ENCODE measurements at regions not wholly inside any gene's neighbourhood (a gene's known extent, or its start where the extent isn't known, plus 50 kb on each side); places are given as distances from the start of the nearest gene placed in this dataset.

DNA sequence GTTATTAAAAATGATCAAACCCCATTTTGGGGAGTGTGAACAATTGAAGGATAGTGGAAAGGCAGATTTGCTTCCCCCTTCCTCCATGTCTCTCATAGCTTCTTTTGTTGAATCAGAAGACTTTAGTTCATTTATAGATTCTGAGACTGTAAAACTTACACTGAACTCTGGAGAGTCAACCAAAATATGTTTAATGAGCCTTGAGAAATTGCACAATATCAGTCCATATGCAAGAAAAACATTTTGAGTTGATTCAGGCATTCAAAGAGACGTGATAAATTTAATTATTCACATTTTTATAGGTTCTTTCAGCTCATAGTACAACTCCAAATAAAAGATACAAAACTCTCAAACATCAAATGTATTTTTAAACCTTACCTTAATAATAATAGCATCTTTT is 354.4 kb upstream of the SPRED2 start:
- Histone ChIP-seq H3K27me3 (ENCODE audit: control insufficient read depth, insufficient read depth, low read length) (no peaks in the 10 kb centered on the region), H3K4me1 (ENCODE audit: control insufficient read depth, insufficient read depth, low read length, poor library complexity, severe bottlenecking) (no peaks in the 10 kb centered on the region), H3K36me3 (ENCODE audit: control insufficient read depth, insufficient read depth, low read length) (no peaks in the 10 kb centered on the region), H3K27ac (ENCODE audit: insufficient read depth, low read length, poor library complexity, severe bottlenecking) (no peak overlapping the region), H3K4me3 (ENCODE audit: low read depth, low read length) (no peak overlapping the region), H3K9me3 (ENCODE audit: control insufficient read depth in 2 of 2, low read length in 2 of 2) (no peaks in the 10 kb centered on the region)
- no peak overlapping the region for H3K4me3 Mint-ChIP-seq
- H3K27ac Mint-ChIP-seq: no peak overlapping the region
- H3K9me3 Mint-ChIP-seq: peaks cover 0 to 7% (median 0%) of the 10 kb centered on the region in 7 donors
- ATAC-seq (ENCODE audit: low read depth in 2 of 2) (no peak), DNase-seq (no peak)
- no peaks in the 10 kb centered on the region for H3K4me1 Mint-ChIP-seq
- no peaks in the 10 kb centered on the region for H3K36me3 Mint-ChIP-seq
- H3K27me3 Mint-ChIP-seq: peaks cover 4% of the 10 kb centered on the region

GRCh38 chr2:65786007-65786717 is 353.8 kb upstream of the SPRED2 start:
- ATAC-seq (ENCODE audit: low read depth in 2 of 2): no peak
- no peak for DNase-seq
- Mint-ChIP-seq H3K36me3 (no peaks in the 10 kb centered on the region), H3K9me3 (peaks cover 0 to 7% (median 0%) of the 10 kb centered on the region in 7 donors), H3K27ac (no peak overlapping the region), H3K4me3 (no peak overlapping the region), H3K27me3 (peaks cover 4% of the 10 kb centered on the region), H3K4me1 (no peaks in the 10 kb centered on the region)
- Histone ChIP-seq H3K27me3 (ENCODE audit: control insufficient read depth, insufficient read depth, low read length) (no peaks in the 10 kb centered on the region), H3K27ac (ENCODE audit: insufficient read depth, low read length, poor library complexity, severe bottlenecking) (no peak overlapping the region), H3K4me1 (ENCODE audit: control insufficient read depth, insufficient read depth, low read length, poor library complexity, severe bottlenecking) (no peaks in the 10 kb centered on the region), H3K4me3 (ENCODE audit: low read depth, low read length) (no peak overlapping the region), H3K36me3 (ENCODE audit: control insufficient read depth, insufficient read depth, low read length) (no peaks in the 10 kb centered on the region), H3K9me3 (ENCODE audit: control insufficient read depth in 2 of 2, low read length in 2 of 2) (no peaks in the 10 kb centered on the region)

DNA sequence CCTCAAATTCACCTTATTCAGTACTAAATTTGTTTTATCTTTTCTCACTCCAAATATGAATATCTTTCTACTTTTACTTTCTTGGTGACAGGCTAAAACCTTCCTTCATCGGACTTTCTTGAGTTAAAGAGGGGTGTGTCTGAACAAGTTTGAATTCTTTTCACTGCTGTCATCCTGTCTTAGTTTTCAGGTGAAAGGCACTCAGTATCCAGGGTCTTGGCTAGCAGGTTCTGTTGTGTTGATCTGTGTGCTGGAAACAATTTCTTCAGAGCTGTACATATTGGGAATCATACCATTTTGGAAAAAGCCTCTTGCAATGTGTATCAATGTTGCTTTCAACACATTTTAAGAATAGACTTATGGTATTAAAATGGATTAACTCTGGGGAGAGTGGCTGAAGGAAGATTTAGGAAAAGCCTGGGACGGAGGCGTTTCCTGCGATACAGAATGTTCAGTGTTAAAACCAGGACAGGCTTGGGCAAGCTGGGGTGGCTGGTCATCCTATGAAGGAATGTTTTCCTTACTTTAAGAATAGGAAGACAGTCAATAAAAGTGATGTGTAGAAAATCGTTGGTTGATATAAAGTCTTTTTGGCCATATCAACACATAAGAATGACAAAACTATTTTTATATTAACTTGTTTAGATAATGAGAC is 350.7 kb upstream of the SPRED2 start:
- no peaks in the 10 kb centered on the region for H3K36me3 Mint-ChIP-seq
- Histone ChIP-seq H3K36me3 (ENCODE audit: control insufficient read depth, insufficient read depth, low read length) (no peaks in the 10 kb centered on the region), H3K4me3 (ENCODE audit: low read depth, low read length) (no peak overlapping the region), H3K27ac (ENCODE audit: insufficient read depth, low read length, poor library complexity, severe bottlenecking) (no peak overlapping the region), H3K27me3 (ENCODE audit: control insufficient read depth, insufficient read depth, low read length) (no peaks in the 10 kb centered on the region), H3K4me1 (ENCODE audit: control insufficient read depth, insufficient read depth, low read length, poor library complexity, severe bottlenecking) (no peaks in the 10 kb centered on the region), H3K9me3 (ENCODE audit: control insufficient read depth in 2 of 2, low read length in 2 of 2) (no peaks in the 10 kb centered on the region)
- H3K27ac Mint-ChIP-seq: no peak overlapping the region
- ATAC-seq (ENCODE audit: low read depth in 2 of 2) (no peak), DNase-seq (no peak)
- peaks cover 0 to 5% (median 3%) of the 10 kb centered on the region in 7 donors for H3K9me3 Mint-ChIP-seq
- peaks cover 4% of the 10 kb centered on the region for H3K27me3 Mint-ChIP-seq
- H3K4me1 Mint-ChIP-seq: no peaks in the 10 kb centered on the region
- H3K4me3 Mint-ChIP-seq: no peak overlapping the region

GRCh38 chr2:65782186-65782585 is 349.8 kb upstream of the SPRED2 start:
- H3K4me1 ChIP-seq (ENCODE audit: control insufficient read depth, insufficient read depth, low read length, poor library complexity, severe bottlenecking): no peaks in the 10 kb centered on the region
- Mint-ChIP-seq H3K4me1 (no peaks in the 10 kb centered on the region), H3K27me3 (no peaks in the 10 kb centered on the region), H3K9me3 (peaks cover 0 to 4% (median 2%) of the 10 kb centered on the region in 7 donors), H3K27ac (no peak overlapping the region), H3K36me3 (no peaks in the 10 kb centered on the region), H3K4me3 (no peak overlapping the region)
- no peak for ATAC-seq (ENCODE audit: low read depth in 2 of 2)
- no peaks in the 10 kb centered on the region for H3K9me3 ChIP-seq (ENCODE audit: control insufficient read depth in 2 of 2, low read length in 2 of 2)
- no peak overlapping the region for H3K27ac ChIP-seq (ENCODE audit: insufficient read depth, low read length, poor library complexity, severe bottlenecking)
- DNase-seq: no peak
- no peaks in the 10 kb centered on the region for H3K36me3 ChIP-seq (ENCODE audit: control insufficient read depth, insufficient read depth, low read length)
- H3K4me3 ChIP-seq (ENCODE audit: low read depth, low read length): no peak overlapping the region
- H3K27me3 ChIP-seq (ENCODE audit: control insufficient read depth, insufficient read depth, low read length): no peaks in the 10 kb centered on the region

DNA sequence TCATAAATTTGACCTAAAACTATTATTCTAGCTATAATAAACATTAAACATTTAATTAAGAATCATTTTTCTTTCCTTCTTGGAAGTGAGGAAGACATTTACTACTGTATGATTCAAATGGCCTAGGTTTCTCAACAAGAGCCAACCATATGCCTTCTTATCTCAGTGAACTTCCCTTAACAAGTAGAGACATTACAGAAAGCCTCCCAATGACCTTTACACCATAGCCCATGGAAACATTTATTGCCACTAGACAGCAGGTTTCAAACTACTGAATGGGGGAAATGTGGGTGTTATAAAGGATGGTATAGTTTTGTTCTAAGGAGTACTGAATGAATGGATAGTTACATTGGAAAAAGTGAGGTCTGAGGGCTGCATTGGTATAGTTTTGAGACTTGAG is 349.4 kb upstream of the SPRED2 start:
- Mint-ChIP-seq H3K27me3 (no peaks in the 10 kb centered on the region), H3K36me3 (no peaks in the 10 kb centered on the region), H3K4me3 (no peak overlapping the region), H3K4me1 (no peaks in the 10 kb centered on the region), H3K27ac (no peak overlapping the region), H3K9me3 (peaks cover 0 to 4% (median 2%) of the 10 kb centered on the region in 7 donors)
- Histone ChIP-seq H3K9me3 (ENCODE audit: control insufficient read depth in 2 of 2, low read length in 2 of 2) (no peaks in the 10 kb centered on the region), H3K27ac (ENCODE audit: insufficient read depth, low read length, poor library complexity, severe bottlenecking) (no peak overlapping the region), H3K36me3 (ENCODE audit: control insufficient read depth, insufficient read depth, low read length) (no peaks in the 10 kb centered on the region), H3K4me3 (ENCODE audit: low read depth, low read length) (no peak overlapping the region), H3K4me1 (ENCODE audit: control insufficient read depth, insufficient read depth, low read length, poor library complexity, severe bottlenecking) (no peaks in the 10 kb centered on the region), H3K27me3 (ENCODE audit: control insufficient read depth, insufficient read depth, low read length) (no peaks in the 10 kb centered on the region)
- DNase-seq (no peak), ATAC-seq (ENCODE audit: low read depth in 2 of 2) (no peak)

- Mint-ChIP-seq H3K9me3 (peaks cover 0 to 4% (median 0%) of the 10 kb centered on the region in 7 donors), H3K36me3 (no peaks in the 10 kb centered on the region), H3K4me3 (no peak overlapping the region), H3K4me1 (no peaks in the 10 kb centered on the region), H3K27ac (no peak overlapping the region), H3K27me3 (no peaks in the 10 kb centered on the region)
- H3K4me1 ChIP-seq (ENCODE audit: control insufficient read depth, insufficient read depth, low read length, poor library complexity, severe bottlenecking): no peaks in the 10 kb centered on the region
- no peaks in the 10 kb centered on the region for H3K36me3 ChIP-seq (ENCODE audit: control insufficient read depth, insufficient read depth, low read length)
- H3K9me3 ChIP-seq (ENCODE audit: control insufficient read depth in 2 of 2, low read length in 2 of 2): no peaks in the 10 kb centered on the region
- no peak overlapping the region for H3K27ac ChIP-seq (ENCODE audit: insufficient read depth, low read length, poor library complexity, severe bottlenecking)
- DNase-seq (no peak), ATAC-seq (ENCODE audit: low read depth in 2 of 2) (no peak)
- no peak overlapping the region for H3K4me3 ChIP-seq (ENCODE audit: low read depth, low read length)
- H3K27me3 ChIP-seq (ENCODE audit: control insufficient read depth, insufficient read depth, low read length): no peaks in the 10 kb centered on the region
Measured at GRCh38 chr2:65779021-65779420, 346.6 kb upstream of the SPRED2 start.

GRCh38 chr2:65778137-65778536 is 345.7 kb upstream of the SPRED2 start:
- DNase-seq (no peak), ATAC-seq (ENCODE audit: low read depth in 2 of 2) (no peak)
- Histone ChIP-seq H3K27ac (ENCODE audit: insufficient read depth, low read length, poor library complexity, severe bottlenecking) (no peak overlapping the region), H3K9me3 (ENCODE audit: control insufficient read depth in 2 of 2, low read length in 2 of 2) (no peaks in the 10 kb centered on the region), H3K4me3 (ENCODE audit: low read depth, low read length) (no peak overlapping the region), H3K36me3 (ENCODE audit: control insufficient read depth, insufficient read depth, low read length) (no peaks in the 10 kb centered on the region), H3K27me3 (ENCODE audit: control insufficient read depth, insufficient read depth, low read length) (no peaks in the 10 kb centered on the region), H3K4me1 (ENCODE audit: control insufficient read depth, insufficient read depth, low read length, poor library complexity, severe bottlenecking) (no peaks in the 10 kb centered on the region)
- no peak overlapping the region for H3K4me3 Mint-ChIP-seq
- peaks cover 0 to 4% (median 0%) of the 10 kb centered on the region in 7 donors for H3K9me3 Mint-ChIP-seq
- no peak overlapping the region for H3K27ac Mint-ChIP-seq
- H3K27me3 Mint-ChIP-seq: no peaks in the 10 kb centered on the region
- no peaks in the 10 kb centered on the region for H3K36me3 Mint-ChIP-seq
- no peaks in the 10 kb centered on the region for H3K4me1 Mint-ChIP-seq

DNA sequence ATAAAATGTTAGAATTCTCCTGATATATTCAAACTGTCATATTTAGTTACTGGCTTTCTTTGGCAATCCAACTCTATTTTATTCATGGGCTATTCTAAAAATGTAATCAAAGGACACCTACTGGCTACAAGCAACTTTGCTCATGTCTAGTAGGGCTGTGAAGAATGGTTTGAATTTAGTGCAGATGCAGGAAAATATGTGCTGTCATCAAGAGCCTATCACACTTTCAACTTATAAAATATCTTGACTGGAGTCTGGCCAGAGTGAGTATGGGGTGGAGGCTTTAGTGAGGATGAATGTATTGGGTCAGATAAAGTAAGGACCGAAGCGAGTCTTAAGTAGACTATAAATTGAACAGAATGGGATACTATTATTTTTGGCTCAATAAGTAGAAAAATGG is 343.4 kb upstream of the SPRED2 start:
- peaks cover 4% of the 10 kb centered on the region for H3K27me3 Mint-ChIP-seq
- no peaks in the 10 kb centered on the region for H3K4me1 Mint-ChIP-seq
- Histone ChIP-seq H3K27me3 (ENCODE audit: control insufficient read depth, insufficient read depth, low read length) (no peaks in the 10 kb centered on the region), H3K4me3 (ENCODE audit: low read depth, low read length) (no peak overlapping the region), H3K36me3 (ENCODE audit: control insufficient read depth, insufficient read depth, low read length) (no peaks in the 10 kb centered on the region), H3K27ac (ENCODE audit: insufficient read depth, low read length, poor library complexity, severe bottlenecking) (no peak overlapping the region), H3K4me1 (ENCODE audit: control insufficient read depth, insufficient read depth, low read length, poor library complexity, severe bottlenecking) (no peaks in the 10 kb centered on the region), H3K9me3 (ENCODE audit: control insufficient read depth in 2 of 2, low read length in 2 of 2) (no peaks in the 10 kb centered on the region)
- ATAC-seq (ENCODE audit: low read depth in 2 of 2) (no peak), DNase-seq (no peak)
- H3K4me3 Mint-ChIP-seq: peak overlapping the region in 1 of 4 donors; percentile 39
- H3K27ac Mint-ChIP-seq: no peak overlapping the region
- H3K9me3 Mint-ChIP-seq: peaks cover 0 to 4% (median 0%) of the 10 kb centered on the region in 7 donors
- no peaks in the 10 kb centered on the region for H3K36me3 Mint-ChIP-seq
